ENCODE measurements at regions not wholly inside any gene's neighbourhood (a gene's known extent, or its start where the extent isn't known, plus 50 kb on each side); places are given as distances from the start of the nearest gene placed in this dataset.

DNA sequence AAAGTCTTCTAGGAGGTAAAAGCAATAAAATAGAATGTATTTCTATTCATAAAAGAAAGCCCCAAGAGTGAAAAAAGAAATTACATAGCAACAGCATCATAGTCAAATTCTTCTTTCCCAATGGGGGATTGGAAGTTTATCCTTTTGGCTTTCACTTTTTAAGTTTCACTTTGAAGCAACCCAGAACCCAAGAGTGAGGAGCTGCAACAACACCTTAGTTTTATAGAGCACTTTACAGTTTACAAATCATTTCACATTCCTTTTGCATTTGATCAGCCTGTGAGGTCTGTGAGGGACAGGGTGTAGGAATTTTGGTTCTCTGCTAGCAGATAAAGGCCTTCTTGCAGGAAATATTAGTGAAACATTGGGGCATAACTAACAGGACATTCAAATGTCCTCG, 112.0 kb upstream of the NDP start:
- no peak for FAIRE-seq
- TF ChIP-seq CTCF (IDR thresholded peaks at IDR 0.05; ENCODE audit: insufficient read depth, low read length, severe bottlenecking), result no peak
- no peaks in the 10 kb centered on the region for H3K36me3 ChIP-seq (ENCODE audit: control insufficient read depth, insufficient read depth, low read length)
- no peaks in the 10 kb centered on the region for H3K27me3 ChIP-seq (ENCODE audit: control insufficient read depth, insufficient read depth, low read length)
- H3K4me3 ChIP-seq (ENCODE audit: low read depth, low read length), result no peak overlapping the region
- no peak for DNase-seq (ENCODE audit: low read depth)

DNA sequence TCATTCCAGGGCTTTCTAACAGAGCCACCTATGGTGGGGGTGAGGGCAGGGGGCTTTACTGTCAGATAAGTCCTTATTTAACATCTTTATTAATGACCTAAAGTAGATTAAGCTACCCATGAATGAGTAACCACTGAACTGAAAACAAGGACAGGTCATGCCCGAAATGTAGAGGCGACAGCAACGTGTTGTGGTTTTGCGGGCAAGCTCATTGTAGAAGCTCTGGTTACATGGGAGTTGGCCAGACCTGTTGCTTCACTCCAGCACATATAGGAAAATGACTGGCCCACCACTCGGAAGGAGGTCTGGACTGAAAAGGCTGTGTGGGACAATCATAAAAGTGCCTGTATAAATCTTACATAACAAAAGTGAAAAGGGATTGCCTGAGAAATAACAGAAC, 109.6 kb upstream of the NDP start:
- no peak for DNase-seq (ENCODE audit: low read depth)
- Histone ChIP-seq H3K36me3 (ENCODE audit: control insufficient read depth, insufficient read depth, low read length) (no peaks in the 10 kb centered on the region), H3K27me3 (ENCODE audit: control insufficient read depth, insufficient read depth, low read length) (no peaks in the 10 kb centered on the region), H3K4me3 (ENCODE audit: low read depth, low read length) (no peak overlapping the region)
- no peak for TF ChIP-seq CTCF (IDR thresholded peaks at IDR 0.05; ENCODE audit: insufficient read depth, low read length, severe bottlenecking)
- FAIRE-seq, result no peak

DNA sequence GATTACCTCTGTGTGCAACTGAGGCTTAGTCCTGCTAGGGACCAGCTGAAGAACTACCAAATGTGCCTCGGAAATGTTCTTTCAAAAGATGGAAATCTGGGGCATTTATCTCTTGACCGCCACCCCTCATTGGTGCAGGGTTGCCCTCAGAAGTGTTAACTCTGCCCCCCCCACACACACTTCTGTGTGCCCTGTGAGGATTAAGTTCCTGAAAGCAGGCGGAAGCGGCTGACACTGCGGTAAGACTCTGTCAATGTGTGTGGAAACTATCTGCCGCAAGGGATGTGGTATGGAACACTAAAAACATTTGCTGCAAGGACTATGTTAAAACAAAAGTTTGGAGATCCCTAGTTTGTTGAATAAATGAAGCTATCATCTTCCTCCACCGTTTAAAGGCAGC, 106.9 kb upstream of the NDP start:
- no peak overlapping the region for H3K4me3 ChIP-seq (ENCODE audit: low read depth, low read length)
- H3K27me3 ChIP-seq (ENCODE audit: control insufficient read depth, insufficient read depth, low read length), result no peaks in the 10 kb centered on the region
- FAIRE-seq (no peak), DNase-seq (ENCODE audit: low read depth) (no peak)
- TF ChIP-seq CTCF (IDR thresholded peaks at IDR 0.05; ENCODE audit: insufficient read depth, low read length, severe bottlenecking), result no peak
- no peaks in the 10 kb centered on the region for H3K36me3 ChIP-seq (ENCODE audit: control insufficient read depth, insufficient read depth, low read length)

DNA sequence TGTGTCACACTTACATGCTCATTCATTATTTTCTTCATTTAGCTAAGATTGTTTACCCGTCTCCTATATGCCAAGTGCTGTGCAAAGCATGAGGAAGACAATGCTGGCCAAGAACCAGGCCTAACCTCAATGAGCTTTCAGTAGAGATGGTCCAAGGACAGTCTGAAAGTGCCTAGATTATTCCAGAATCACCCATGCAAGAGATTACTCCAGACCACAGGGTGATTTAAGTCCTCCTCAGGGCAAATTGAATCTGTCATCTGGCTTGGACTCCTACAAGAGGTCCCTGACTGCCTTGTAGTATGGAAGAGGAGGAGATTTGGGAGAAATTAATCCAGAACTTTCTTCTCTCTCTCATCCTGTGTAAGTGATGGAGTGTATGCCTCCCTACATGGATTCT, 99.4 kb upstream of the NDP start:
- TF ChIP-seq CTCF (IDR thresholded peaks at IDR 0.05; ENCODE audit: insufficient read depth, low read length, severe bottlenecking), result no peak
- no peak for DNase-seq (ENCODE audit: low read depth)
- no peak for FAIRE-seq

GRCh38 chrX:44071847-44072551, 98.8 kb upstream of the NDP start:
- DNase-seq (ENCODE audit: low read depth) (peak; percentile 79), FAIRE-seq (no peak)
- TF ChIP-seq CTCF (IDR thresholded peaks at IDR 0.05; ENCODE audit: insufficient read depth, low read length, severe bottlenecking), result no peak
- no peaks in the 10 kb centered on the region for H3K27me3 ChIP-seq (ENCODE audit: control insufficient read depth, insufficient read depth, low read length)
- no peaks in the 10 kb centered on the region for H3K36me3 ChIP-seq (ENCODE audit: control insufficient read depth, insufficient read depth, low read length)
- H3K4me3 ChIP-seq (ENCODE audit: low read depth, low read length), result no peak overlapping the region

More for the DNA sequence above, 99.4 kb upstream of the NDP start:
- H3K36me3 ChIP-seq (ENCODE audit: control insufficient read depth, insufficient read depth, low read length), result no peaks in the 10 kb centered on the region
- no peaks in the 10 kb centered on the region for H3K27me3 ChIP-seq (ENCODE audit: control insufficient read depth, insufficient read depth, low read length)
- H3K4me3 ChIP-seq (ENCODE audit: low read depth, low read length), result no peak overlapping the region

DNA sequence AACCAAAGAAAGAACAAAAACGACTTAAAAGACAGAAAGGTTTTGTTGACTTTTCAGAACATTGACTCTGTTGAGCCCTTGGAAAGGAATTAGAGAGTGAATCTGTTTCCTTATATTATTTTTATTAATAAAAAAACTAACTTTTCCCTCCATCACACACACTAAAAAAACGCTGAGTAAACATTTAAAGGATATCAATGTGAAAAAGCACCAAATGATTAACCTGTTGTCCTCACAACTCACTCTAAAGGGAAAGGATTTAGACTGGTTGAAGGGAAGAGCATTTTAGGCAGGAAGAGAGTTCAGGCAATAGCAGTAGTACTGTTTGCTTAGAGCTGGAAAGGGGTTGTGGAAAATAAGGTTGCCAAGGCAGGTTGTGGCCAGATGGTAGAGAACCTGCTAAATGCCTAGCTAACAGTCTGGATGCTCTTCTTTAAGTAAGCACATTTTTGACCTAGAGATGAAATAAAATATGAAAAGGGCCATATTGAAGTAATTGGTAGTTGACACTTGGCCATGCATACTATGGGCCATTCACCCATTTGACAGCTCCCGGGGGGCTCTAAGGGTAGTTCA, 98.0 kb upstream of the NDP start:
- Histone ChIP-seq H3K27me3 (ENCODE audit: control insufficient read depth, insufficient read depth, low read length) (no peaks in the 10 kb centered on the region), H3K36me3 (ENCODE audit: control insufficient read depth, insufficient read depth, low read length) (no peaks in the 10 kb centered on the region), H3K4me3 (ENCODE audit: low read depth, low read length) (no peak overlapping the region)
- no peak for FAIRE-seq
- DNase-seq (ENCODE audit: low read depth), result no peak
- no peak for TF ChIP-seq CTCF (IDR thresholded peaks at IDR 0.05; ENCODE audit: insufficient read depth, low read length, severe bottlenecking)
